GM23248 (cell line): ENCODE measurements at regions not wholly inside any gene's neighbourhood (a gene's known extent, or its start where the extent isn't known, plus 50 kb on each side); places are given as distances from the start of the nearest gene placed in this dataset.

Source experiments
- EZH2 ChIP-seq: fragments of 200-600 bp; sonication (generic); IDR thresholded peaks from 2 replicates; pipeline ENCODE4 v1.6.1; 2018; ENCODE audit warnings: antibody characterized with exemption, mild to moderate bottlenecking; ENCODE audit not compliant: insufficient read depth, poor library complexity, severe bottlenecking
- EZH2phosphoT487 ChIP-seq: fragments of 200-600 bp; sonication (generic); IDR thresholded peaks from 2 replicates; pipeline ENCODE4 v1.6.1; 2018; ENCODE audit warnings: antibody characterized with exemption, moderate library complexity, mild to moderate bottlenecking, low read depth; ENCODE audit not compliant: insufficient read depth

- TF ChIP-seq EZH2 (no peak), EZH2phosphoT487 (no peak)
These were observed 122.0 kb downstream of the VPREB1 start for GRCh38 chr22:22366537-22366936.
